ENCODE measurements at regions not wholly inside any gene's neighbourhood (a gene's known extent, or its start where the extent isn't known, plus 50 kb on each side); places are given as distances from the start of the nearest gene placed in this dataset.

DNA sequence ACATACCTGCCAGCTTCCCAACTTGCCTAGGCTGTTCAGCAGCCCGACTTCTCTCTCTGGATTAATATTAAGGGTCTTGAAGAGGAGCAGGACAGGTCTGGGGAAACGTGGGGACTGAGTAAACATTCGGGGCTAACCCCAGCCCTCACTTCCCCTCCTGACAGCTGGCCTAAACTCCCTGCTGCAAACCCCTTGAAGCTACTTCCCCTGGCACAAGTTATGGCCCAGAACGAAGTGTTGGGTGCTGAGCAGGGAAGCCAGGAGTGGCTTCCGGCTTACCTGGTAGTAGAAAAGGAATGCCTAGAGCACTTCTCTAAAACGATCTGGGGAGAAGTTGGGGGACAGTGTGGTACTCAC is 200.0 kb downstream of the BCOR start:
- ATAC-seq (peak in 1 of 2 donors; percentile 14), DNase-seq (no peak)
- H3K4me1 ChIP-seq = peaks cover 20% of the 10 kb centered on the region
- TF ChIP-seq, protein P1, sequence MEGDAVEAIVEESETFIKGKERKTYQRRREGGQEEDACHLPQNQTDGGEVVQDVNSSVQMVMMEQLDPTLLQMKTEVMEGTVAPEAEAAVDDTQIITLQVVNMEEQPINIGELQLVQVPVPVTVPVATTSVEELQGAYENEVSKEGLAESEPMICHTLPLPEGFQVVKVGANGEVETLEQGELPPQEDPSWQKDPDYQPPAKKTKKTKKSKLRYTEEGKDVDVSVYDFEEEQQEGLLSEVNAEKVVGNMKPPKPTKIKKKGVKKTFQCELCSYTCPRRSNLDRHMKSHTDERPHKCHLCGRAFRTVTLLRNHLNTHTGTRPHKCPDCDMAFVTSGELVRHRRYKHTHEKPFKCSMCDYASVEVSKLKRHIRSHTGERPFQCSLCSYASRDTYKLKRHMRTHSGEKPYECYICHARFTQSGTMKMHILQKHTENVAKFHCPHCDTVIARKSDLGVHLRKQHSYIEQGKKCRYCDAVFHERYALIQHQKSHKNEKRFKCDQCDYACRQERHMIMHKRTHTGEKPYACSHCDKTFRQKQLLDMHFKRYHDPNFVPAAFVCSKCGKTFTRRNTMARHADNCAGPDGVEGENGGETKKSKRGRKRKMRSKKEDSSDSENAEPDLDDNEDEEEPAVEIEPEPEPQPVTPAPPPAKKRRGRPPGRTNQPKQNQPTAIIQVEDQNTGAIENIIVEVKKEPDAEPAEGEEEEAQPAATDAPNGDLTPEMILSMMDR (IDR thresholded peaks at IDR 0.05) = no peak
- no peak overlapping the region for H3K4me3 ChIP-seq
- intact Hi-C loops (cut with DNase I) = no loop called here
- H3K27me3 ChIP-seq (ENCODE audit: low read depth) = no peaks in the 10 kb centered on the region
- no peaks in the 10 kb centered on the region for H3K9me3 ChIP-seq
- peak overlapping the region; percentile 53 for H3K27ac ChIP-seq
- H3K36me3 ChIP-seq = no peaks in the 10 kb centered on the region

DNA sequence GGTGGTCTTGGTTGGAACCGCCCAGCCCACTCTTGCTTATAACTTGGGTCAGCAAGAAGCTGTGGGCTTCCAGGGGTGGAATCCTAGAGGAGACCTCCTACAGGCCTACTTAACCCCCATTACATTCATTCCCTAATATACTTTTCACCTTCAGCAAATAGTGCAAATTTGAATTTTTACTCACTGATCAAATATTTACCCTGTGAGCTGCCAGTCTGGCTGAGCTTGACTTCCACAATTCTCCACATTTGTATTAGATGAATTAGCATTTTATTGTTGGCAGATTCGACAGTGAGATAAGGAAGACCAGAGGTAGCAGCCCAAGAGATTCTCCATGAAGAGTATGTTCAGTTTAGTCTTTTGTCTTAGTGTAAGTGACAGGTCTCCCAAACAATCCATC is 199.6 kb downstream of the BCOR start:
- ATAC-seq (peak in 1 of 2 donors; percentile 36), DNase-seq (no peak)
- H3K9me3 ChIP-seq = no peaks in the 10 kb centered on the region
- intact Hi-C loops (cut with DNase I) = no loop called here
- H3K4me3 ChIP-seq = no peak overlapping the region
- no peaks in the 10 kb centered on the region for H3K36me3 ChIP-seq
- TF ChIP-seq, protein P1 (IDR thresholded peaks at IDR 0.05) = no peak
- H3K27ac ChIP-seq = peak overlapping the region; percentile 53
- H3K4me1 ChIP-seq = peaks cover 20% of the 10 kb centered on the region
- no peaks in the 10 kb centered on the region for H3K27me3 ChIP-seq (ENCODE audit: low read depth)

DNA sequence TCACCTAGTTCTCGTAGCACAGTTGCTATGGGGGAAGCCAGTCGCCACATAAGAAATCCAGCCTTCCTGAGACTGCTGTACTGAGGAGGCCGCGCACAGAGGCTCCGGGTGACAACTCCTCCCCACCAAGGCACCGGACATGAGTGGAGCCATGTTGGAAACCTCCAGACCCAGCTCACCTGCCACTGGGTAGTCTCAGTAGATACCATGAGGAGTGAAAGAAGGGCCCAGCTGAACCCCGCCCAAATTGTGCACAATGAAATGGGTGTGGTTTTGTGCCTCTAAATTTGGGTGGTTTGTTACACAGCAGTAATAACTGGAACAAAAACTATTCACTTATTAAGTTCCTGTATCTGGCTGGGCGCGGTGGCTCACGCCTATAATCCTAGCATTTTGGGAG is 198.7 kb downstream of the BCOR start:
- TF ChIP-seq, protein P1 (IDR thresholded peaks at IDR 0.05) = no peak
- Histone ChIP-seq H3K27me3 (ENCODE audit: low read depth) (no peaks in the 10 kb centered on the region), H3K4me1 (peaks cover 17% of the 10 kb centered on the region), H3K27ac (no peak overlapping the region), H3K4me3 (no peak overlapping the region), H3K36me3 (no peaks in the 10 kb centered on the region), H3K9me3 (no peaks in the 10 kb centered on the region)
- DNase-seq = no peak
- intact Hi-C loops (cut with DNase I) = no loop called here
- no peak for ATAC-seq

DNA sequence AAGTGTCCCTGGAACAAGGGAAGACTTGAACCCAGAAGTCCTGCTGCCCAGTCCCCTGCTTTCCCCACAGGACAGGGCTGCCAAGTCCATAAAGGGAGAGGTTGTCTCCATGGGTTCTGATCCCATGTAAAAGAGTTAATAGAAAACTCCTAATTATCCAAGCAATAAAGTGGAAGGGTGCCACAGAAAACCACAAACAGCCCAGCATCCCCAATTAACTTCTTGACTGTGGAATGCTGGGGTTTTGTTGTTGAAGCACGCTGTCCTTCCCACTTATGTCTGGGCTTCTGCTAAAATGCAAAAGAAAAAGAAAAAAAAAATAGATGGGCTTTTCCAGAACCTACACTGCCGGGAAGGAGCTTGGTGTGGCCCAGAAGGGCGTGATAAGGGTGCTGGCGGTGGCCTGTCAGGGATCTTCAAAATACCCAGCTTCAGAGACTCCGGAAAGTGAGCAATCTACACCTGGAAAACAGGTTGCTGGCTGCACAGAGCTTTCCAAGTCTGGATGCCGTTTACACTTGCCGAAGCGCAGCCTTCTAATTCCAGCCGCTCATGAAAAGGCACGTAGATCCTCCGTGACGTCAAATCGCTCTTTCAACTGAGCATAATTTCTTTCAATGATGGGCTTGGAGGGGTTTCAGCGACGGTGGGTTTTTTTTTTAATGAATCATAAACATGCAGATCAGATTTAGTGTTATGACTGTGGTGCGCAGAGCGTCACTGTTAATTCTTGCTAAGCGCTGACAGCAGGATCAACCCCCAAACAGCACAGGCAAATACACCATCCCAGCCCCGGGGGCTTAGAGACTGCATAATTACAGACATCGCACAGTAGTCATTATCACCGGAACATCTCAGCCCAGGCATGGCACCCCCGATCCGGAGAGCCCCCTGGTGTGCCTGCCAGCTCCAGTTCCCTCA is 197.6 kb downstream of the BCOR start:
- H3K27ac ChIP-seq = no peak overlapping the region
- peaks cover 8% of the 10 kb centered on the region for H3K4me1 ChIP-seq
- intact Hi-C loops (cut with DNase I) = no loop called here
- no peaks in the 10 kb centered on the region for H3K9me3 ChIP-seq
- H3K27me3 ChIP-seq (ENCODE audit: low read depth) = no peaks in the 10 kb centered on the region
- DNase-seq (no peak), ATAC-seq (no peak)
- H3K36me3 ChIP-seq = no peaks in the 10 kb centered on the region
- H3K4me3 ChIP-seq = no peak overlapping the region
- TF ChIP-seq, protein P1 (IDR thresholded peaks at IDR 0.05) = no peak

DNA sequence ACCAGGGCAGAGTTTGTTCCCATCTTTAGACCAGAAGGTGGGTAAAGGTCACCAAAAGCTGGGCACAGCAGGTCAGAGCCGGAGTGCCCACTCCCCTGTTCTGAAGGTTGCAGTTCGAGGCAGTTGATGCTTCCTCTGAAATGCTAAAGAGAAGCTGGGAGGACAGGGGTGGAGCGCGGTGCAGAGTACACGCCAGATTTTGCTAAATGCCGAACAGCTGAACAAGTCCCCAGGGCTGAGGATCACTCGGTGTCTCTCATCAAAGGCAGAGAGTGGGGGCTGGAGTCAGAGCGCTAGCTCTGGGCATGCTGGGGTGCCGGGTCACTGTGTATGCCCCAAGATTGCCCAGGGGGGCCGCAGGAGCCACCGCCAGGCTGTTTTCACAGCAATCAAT is 197.0 kb downstream of the BCOR start:
- intact Hi-C loops (cut with DNase I) = no loop called here
- TF ChIP-seq, protein P1 (IDR thresholded peaks at IDR 0.05) = no peak
- ATAC-seq = no peak
- Histone ChIP-seq H3K4me3 (no peak overlapping the region), H3K36me3 (no peaks in the 10 kb centered on the region), H3K27me3 (ENCODE audit: low read depth) (no peaks in the 10 kb centered on the region), H3K27ac (no peak overlapping the region), H3K9me3 (no peaks in the 10 kb centered on the region), H3K4me1 (peaks cover 1% of the 10 kb centered on the region)
- no peak for DNase-seq

Data from lower lobe of right lung (tissue), 2 donors.